Prostate gland (tissue), 2 donors: ENCODE measurements at regions not wholly inside any gene's neighbourhood (a gene's known extent, or its start where the extent isn't known, plus 50 kb on each side); places are given as distances from the start of the nearest gene placed in this dataset.

Source experiments
- DNase-seq: peaks from one replicate; pipeline ENCODE4 v3.0.0-alpha.2; 2019; ENCODE audit warnings: low spot score
- H3K27ac ChIP-seq, 2 donors: fragments of 200-600 bp; sonication (generic); 2 replicates each; pipeline ENCODE4 v1.5.1; 2017 to 2019
- H3K27me3 ChIP-seq: fragments of 200-600 bp; sonication (generic); replicated peaks from 2 replicates; pipeline ENCODE4 v1.5.1; 2019; ENCODE audit not compliant: insufficient read depth
- H3K36me3 ChIP-seq, 2 donors: fragments of 200-600 bp; sonication (generic); 1 replicate in 1 of 2; 2 replicates in 1 of 2; pipeline versions ENCODE4 v1.5.1 to v1.8.1; 2017 to 2019
- H3K4me1 ChIP-seq: fragments of 200-600 bp; sonication (generic); replicated peaks from 2 replicates; pipeline ENCODE4 v1.5.1; 2019
- H3K4me3 ChIP-seq, 2 donors: fragments of 200-600 bp; sonication (generic); 2 replicates each; pipeline ENCODE4 v1.5.1; 2017 to 2019
- H3K9me3 ChIP-seq: fragments of 200-600 bp; sonication (generic); 2 replicates; pipeline ENCODE4 v1.5.1; 2017
- POLR2A ChIP-seq: fragments of 450-650 bp; IDR thresholded peaks from one replicate; pipeline ENCODE4 v1.6.1; 2016; ENCODE audit warnings: antibody characterized with exemption, mild to moderate bottlenecking
- POLR2AphosphoS5 ChIP-seq: sonication (generic); formaldehyde crosslinking; IDR thresholded peaks from one replicate; pipeline ENCODE4 v1.6.1; 2017; ENCODE audit warnings: antibody characterized with exemption
- WGBS: methylation state at CpG from one replicate; pipeline ENCODE4 v1.1.5; 2018; 5-methylcytosine and 5-hydroxymethylcytosine counted together
- intact Hi-C: fragments of 100-400 bp; cut with DNase I; formaldehyde crosslinking; loops from one replicate; pipeline ENCODE4 v1.14.2; 2022
- TF ChIP-seq, protein P1 (sequence below), 4 experiments: fragments of 200-600 bp in 2 of 4; fragments of 450-650 bp in 2 of 4; sonication (generic) in 2 of 4; IDR thresholded peaks; 1 replicate in 3 of 4; 2 replicates in 1 of 4; pipeline ENCODE4 v1.5.1; 2016 to 2019; ENCODE audit warnings: antibody characterized with exemption in 4 of 4, mild to moderate bottlenecking in 2 of 4, moderate library complexity in 2 of 4

- Histone ChIP-seq H3K9me3 (no peaks in the 10 kb centered on the region), H3K27ac (no peak overlapping the region), H3K27me3 (no peaks in the 10 kb centered on the region), H3K4me3 (no peak overlapping the region), H3K36me3 (no peaks in the 10 kb centered on the region), H3K4me1 (no peaks in the 10 kb centered on the region)
- DNase-seq, result no peak
- intact Hi-C loops, result no loop called here
- TF ChIP-seq POLR2AphosphoS5 (no peak), POLR2A (no peak)
- TF ChIP-seq, protein P1, sequence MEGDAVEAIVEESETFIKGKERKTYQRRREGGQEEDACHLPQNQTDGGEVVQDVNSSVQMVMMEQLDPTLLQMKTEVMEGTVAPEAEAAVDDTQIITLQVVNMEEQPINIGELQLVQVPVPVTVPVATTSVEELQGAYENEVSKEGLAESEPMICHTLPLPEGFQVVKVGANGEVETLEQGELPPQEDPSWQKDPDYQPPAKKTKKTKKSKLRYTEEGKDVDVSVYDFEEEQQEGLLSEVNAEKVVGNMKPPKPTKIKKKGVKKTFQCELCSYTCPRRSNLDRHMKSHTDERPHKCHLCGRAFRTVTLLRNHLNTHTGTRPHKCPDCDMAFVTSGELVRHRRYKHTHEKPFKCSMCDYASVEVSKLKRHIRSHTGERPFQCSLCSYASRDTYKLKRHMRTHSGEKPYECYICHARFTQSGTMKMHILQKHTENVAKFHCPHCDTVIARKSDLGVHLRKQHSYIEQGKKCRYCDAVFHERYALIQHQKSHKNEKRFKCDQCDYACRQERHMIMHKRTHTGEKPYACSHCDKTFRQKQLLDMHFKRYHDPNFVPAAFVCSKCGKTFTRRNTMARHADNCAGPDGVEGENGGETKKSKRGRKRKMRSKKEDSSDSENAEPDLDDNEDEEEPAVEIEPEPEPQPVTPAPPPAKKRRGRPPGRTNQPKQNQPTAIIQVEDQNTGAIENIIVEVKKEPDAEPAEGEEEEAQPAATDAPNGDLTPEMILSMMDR (IDR thresholded peaks at IDR 0.05), result no peak
- WGBS, result 11% methylated on average over 13 of the region's 13 CpGs
Observed at GRCh38 chrX:136933611-136934145, 53.2 kb upstream of the RBMX start.

DNA sequence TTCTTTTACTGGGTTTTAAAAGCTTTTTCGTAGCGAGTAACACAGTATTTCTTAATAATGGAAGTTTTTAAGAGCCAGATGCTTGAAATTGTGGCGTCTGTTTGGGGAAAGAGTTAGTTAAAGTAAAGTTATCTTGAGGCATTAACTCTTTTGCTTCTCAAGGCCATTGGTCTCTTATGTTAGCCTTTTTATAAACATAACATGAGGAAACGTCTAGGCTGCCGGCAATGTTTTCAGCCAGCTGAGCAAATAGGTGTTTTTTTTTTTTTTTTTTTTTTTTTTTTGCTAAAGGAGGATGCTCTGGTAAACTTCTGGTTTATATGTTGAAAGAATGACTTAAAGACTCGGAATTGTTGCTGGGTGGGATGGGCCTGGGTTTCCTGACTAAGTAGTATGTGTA is 51.1 kb upstream of the RBMX start:
- H3K27ac ChIP-seq, result no peak overlapping the region
- no peaks in the 10 kb centered on the region for H3K27me3 ChIP-seq
- no peak overlapping the region for H3K4me3 ChIP-seq
- no peaks in the 10 kb centered on the region for H3K9me3 ChIP-seq
- TF ChIP-seq POLR2A, result no peak
- TF ChIP-seq, protein P1 (IDR thresholded peaks at IDR 0.05), result no peak
- no peak for TF ChIP-seq POLR2AphosphoS5
- DNase-seq, result no peak
- 64% methylated on average over 6 of the region's 6 CpGs for WGBS
- no peaks in the 10 kb centered on the region for H3K36me3 ChIP-seq
- intact Hi-C loops, result no loop called here
- no peaks in the 10 kb centered on the region for H3K4me1 ChIP-seq
